Activated naive CD8-positive, alpha-beta T cell (primary cell): ENCODE measurements at regions not wholly inside any gene's neighbourhood (a gene's known extent, or its start where the extent isn't known, plus 50 kb on each side); places are given as distances from the start of the nearest gene placed in this dataset.
"Not testable (repeated sequence)": the region's sequence is repeated elsewhere in the genome, so short reads cannot be mapped to it uniquely, and the experiment has no call there.

Experiments used
- H3K27ac Mint-ChIP-seq: one replicate; pipeline ENCODE4 v1.8.0; 2021; ENCODE audit warnings: mixed read lengths
- H3K27me3 Mint-ChIP-seq: one replicate; pipeline ENCODE4 v1.8.0; 2021; ENCODE audit warnings: mixed read lengths
- H3K36me3 Mint-ChIP-seq: one replicate; pipeline ENCODE4 v1.8.0; 2021; ENCODE audit warnings: mixed read lengths
- H3K4me1 Mint-ChIP-seq: one replicate; pipeline ENCODE4 v1.8.0; 2021; ENCODE audit warnings: low read depth, mixed read lengths
- H3K4me3 Mint-ChIP-seq: one replicate; pipeline ENCODE4 v1.8.0; 2021; ENCODE audit warnings: mild to moderate bottlenecking, mixed read lengths
- H3K9me3 Mint-ChIP-seq: one replicate; pipeline ENCODE4 v1.8.0; 2021; ENCODE audit warnings: low read depth, mixed read lengths

- Mint-ChIP-seq H3K9me3 (no peaks in the 10 kb centered on the region), H3K4me1 (peaks cover 4% of the 10 kb centered on the region), H3K36me3 (no peaks in the 10 kb centered on the region), H3K4me3 (no peak overlapping the region), H3K27me3 (peaks cover 7% of the 10 kb centered on the region), H3K27ac (no peak overlapping the region)
Observed at GRCh38 chr10:6843481-6843881, 263.4 kb upstream of the PRKCQ start.

GRCh38 chr10:6842722-6843121 is 262.6 kb upstream of the PRKCQ start:
- no peak overlapping the region for H3K27ac Mint-ChIP-seq
- H3K9me3 Mint-ChIP-seq, result no peaks in the 10 kb centered on the region

GRCh38 chr10:6841761-6842160 is 261.7 kb upstream of the PRKCQ start:
- Mint-ChIP-seq H3K36me3 (no peaks in the 10 kb centered on the region), H3K27me3 (peaks cover 6% of the 10 kb centered on the region), H3K27ac (no peak overlapping the region), H3K4me1 (peaks cover 4% of the 10 kb centered on the region), H3K9me3 (no peaks in the 10 kb centered on the region), H3K4me3 (no peak overlapping the region)

More at GRCh38 chr10:6842722-6843121, 262.6 kb upstream of the PRKCQ start:
- Mint-ChIP-seq H3K4me3 (no peak overlapping the region), H3K27me3 (peaks cover 7% of the 10 kb centered on the region), H3K36me3 (no peaks in the 10 kb centered on the region), H3K4me1 (peaks cover 4% of the 10 kb centered on the region)

GRCh38 chr10:6840766-6841165 is 260.7 kb upstream of the PRKCQ start:
- H3K4me1 Mint-ChIP-seq, result peaks cover 4% of the 10 kb centered on the region
- H3K27me3 Mint-ChIP-seq, result peaks cover 6% of the 10 kb centered on the region
- no peak overlapping the region for H3K4me3 Mint-ChIP-seq
- H3K36me3 Mint-ChIP-seq, result no peaks in the 10 kb centered on the region
- H3K27ac Mint-ChIP-seq, result no peak overlapping the region
- H3K9me3 Mint-ChIP-seq, result no peaks in the 10 kb centered on the region

- H3K27ac Mint-ChIP-seq, result no peak overlapping the region
- peaks cover 4% of the 10 kb centered on the region for H3K4me1 Mint-ChIP-seq
- H3K36me3 Mint-ChIP-seq, result no peaks in the 10 kb centered on the region
- H3K9me3 Mint-ChIP-seq, result no peaks in the 10 kb centered on the region
- peaks cover 6% of the 10 kb centered on the region for H3K27me3 Mint-ChIP-seq
- H3K4me3 Mint-ChIP-seq, result no peak overlapping the region
Observed at GRCh38 chr10:6840201-6840691, 260.2 kb upstream of the PRKCQ start.

- Mint-ChIP-seq H3K4me1 (peaks cover 4% of the 10 kb centered on the region), H3K27ac (no peak overlapping the region), H3K9me3 (no peaks in the 10 kb centered on the region), H3K4me3 (no peak overlapping the region), H3K36me3 (no peaks in the 10 kb centered on the region), H3K27me3 (peaks cover 5% of the 10 kb centered on the region)
Observed at GRCh38 chr10:6838118-6838517, 258.0 kb upstream of the PRKCQ start.

- peaks cover 1% of the 10 kb centered on the region for H3K27me3 Mint-ChIP-seq
- no peak overlapping the region for H3K4me3 Mint-ChIP-seq
- no peak overlapping the region for H3K27ac Mint-ChIP-seq
- no peaks in the 10 kb centered on the region for H3K36me3 Mint-ChIP-seq
- no peaks in the 10 kb centered on the region for H3K9me3 Mint-ChIP-seq
- H3K4me1 Mint-ChIP-seq, result no peaks in the 10 kb centered on the region
Observed at GRCh38 chr10:6833458-6834011, 253.5 kb upstream of the PRKCQ start.

- not testable (repeated sequence) for H3K4me3 Mint-ChIP-seq, H3K27me3 Mint-ChIP-seq, H3K36me3 Mint-ChIP-seq, H3K9me3 Mint-ChIP-seq, H3K4me1 Mint-ChIP-seq, H3K27ac Mint-ChIP-seq
Observed at GRCh38 chr10:6830981-6831380, 250.9 kb upstream of the PRKCQ start.

- H3K9me3 Mint-ChIP-seq, H3K27me3 Mint-ChIP-seq, H3K4me3 Mint-ChIP-seq, H3K36me3 Mint-ChIP-seq, H3K4me1 Mint-ChIP-seq, H3K27ac Mint-ChIP-seq: not testable (repeated sequence)
Observed at GRCh38 chr10:6824793-6825192, 244.7 kb upstream of the PRKCQ start.

- Mint-ChIP-seq H3K36me3 (no peaks in the 10 kb centered on the region), H3K27me3 (peaks cover 6% of the 10 kb centered on the region), H3K27ac (no peak overlapping the region), H3K4me3 (no peak overlapping the region), H3K4me1 (no peaks in the 10 kb centered on the region), H3K9me3 (no peaks in the 10 kb centered on the region)
Observed at GRCh38 chr10:6823770-6824169, 243.7 kb upstream of the PRKCQ start.

GRCh38 chr10:6819301-6819700 is 239.2 kb upstream of the PRKCQ start:
- Mint-ChIP-seq H3K36me3 (no peaks in the 10 kb centered on the region), H3K9me3 (no peaks in the 10 kb centered on the region), H3K4me1 (no peaks in the 10 kb centered on the region), H3K27me3 (peaks cover 11% of the 10 kb centered on the region), H3K27ac (no peak overlapping the region), H3K4me3 (no peak overlapping the region)

GRCh38 chr10:6817770-6818169 is 237.7 kb upstream of the PRKCQ start:
- no peaks in the 10 kb centered on the region for H3K9me3 Mint-ChIP-seq
- no peaks in the 10 kb centered on the region for H3K4me1 Mint-ChIP-seq
- no peaks in the 10 kb centered on the region for H3K36me3 Mint-ChIP-seq
- peaks cover 15% of the 10 kb centered on the region for H3K27me3 Mint-ChIP-seq
- no peak overlapping the region for H3K4me3 Mint-ChIP-seq
- no peak overlapping the region for H3K27ac Mint-ChIP-seq

- Mint-ChIP-seq H3K9me3 (no peaks in the 10 kb centered on the region), H3K4me1 (no peaks in the 10 kb centered on the region), H3K36me3 (no peaks in the 10 kb centered on the region), H3K4me3 (no peak overlapping the region), H3K27ac (no peak overlapping the region), H3K27me3 (peaks cover 25% of the 10 kb centered on the region)
Observed at GRCh38 chr10:6815346-6815745, 235.3 kb upstream of the PRKCQ start.

GRCh38 chr10:6813856-6814255 is 233.8 kb upstream of the PRKCQ start:
- Mint-ChIP-seq H3K4me1 (no peaks in the 10 kb centered on the region), H3K27ac (no peak overlapping the region), H3K36me3 (peaks cover 3% of the 10 kb centered on the region), H3K9me3 (no peaks in the 10 kb centered on the region), H3K27me3 (peaks cover 23% of the 10 kb centered on the region), H3K4me3 (no peak overlapping the region)

- H3K27me3 Mint-ChIP-seq, result peaks cover 21% of the 10 kb centered on the region
- no peak overlapping the region for H3K27ac Mint-ChIP-seq
- H3K36me3 Mint-ChIP-seq, result peaks cover 4% of the 10 kb centered on the region
- no peaks in the 10 kb centered on the region for H3K4me1 Mint-ChIP-seq
- no peak overlapping the region for H3K4me3 Mint-ChIP-seq
- H3K9me3 Mint-ChIP-seq, result no peaks in the 10 kb centered on the region
Observed at GRCh38 chr10:6813306-6813705, 233.2 kb upstream of the PRKCQ start.

- Mint-ChIP-seq H3K36me3 (peaks cover 4% of the 10 kb centered on the region), H3K9me3 (no peaks in the 10 kb centered on the region), H3K4me3 (no peak overlapping the region), H3K27me3 (peaks cover 20% of the 10 kb centered on the region), H3K4me1 (no peaks in the 10 kb centered on the region), H3K27ac (no peak overlapping the region)
Observed at GRCh38 chr10:6811153-6811552, 231.1 kb upstream of the PRKCQ start.
